HUES64 (cell line): ENCODE measurements at regions not wholly inside any gene's neighbourhood (a gene's known extent, or its start where the extent isn't known, plus 50 kb on each side); places are given as distances from the start of the nearest gene placed in this dataset.

Source experiments
- H3K27ac ChIP-seq: 2 replicates; pipeline ENCODE4 v1.7.0; 2013; ENCODE audit warnings: low read depth, low read length, inconsistent platforms
- H3K27me3 ChIP-seq: 2 replicates; pipeline ENCODE4 v1.6.1; 2013; ENCODE audit warnings: mild to moderate bottlenecking, low read length; ENCODE audit not compliant: insufficient read depth
- H3K36me3 ChIP-seq: 2 replicates; pipeline ENCODE4 v1.6.1; 2013; ENCODE audit warnings: mild to moderate bottlenecking, low read length; ENCODE audit not compliant: insufficient read depth
- H3K4me1 ChIP-seq: 2 replicates; pipeline ENCODE4 v1.6.1; 2013; ENCODE audit warnings: mild to moderate bottlenecking, low read length, moderate library complexity; ENCODE audit not compliant: insufficient read depth
- H3K4me3 ChIP-seq: 2 replicates; pipeline ENCODE4 v1.5.1; 2013; ENCODE audit warnings: mild to moderate bottlenecking, low read length, moderate library complexity
- H3K9ac ChIP-seq: 2 replicates; pipeline ENCODE4 v1.6.1; 2013; ENCODE audit warnings: mild to moderate bottlenecking, low read depth, low read length
- H3K9me3 ChIP-seq: 2 replicates; pipeline ENCODE4 v1.6.1; 2013; ENCODE audit warnings: low read depth, low read length; ENCODE audit not compliant: insufficient read depth
- WGBS: fragments of 150-250, 120-280 bp; methylation state at CpG from one replicate; pipeline ENCODE4 v1.1.7; 2013; ENCODE audit warnings: missing lambda C conversion rate; 5-methylcytosine and 5-hydroxymethylcytosine counted together

DNA sequence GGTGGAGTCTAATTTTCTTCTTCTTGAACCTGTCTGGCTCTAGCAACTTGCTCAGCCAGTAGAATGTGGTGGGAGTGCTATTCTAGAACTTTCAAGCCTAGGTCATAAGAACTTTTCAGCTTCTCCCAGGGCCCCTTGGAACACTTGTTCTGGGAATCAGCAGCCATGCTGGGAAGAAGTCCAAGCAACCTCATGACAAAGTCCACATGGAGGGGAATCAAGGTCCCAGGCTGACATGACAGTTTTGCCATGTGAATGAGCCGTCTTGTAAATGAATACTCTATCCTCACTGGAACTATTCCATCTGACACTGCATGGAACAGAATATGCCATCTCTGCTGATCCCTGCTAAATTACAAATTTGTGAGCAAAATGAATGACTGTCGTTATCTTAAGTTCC lies 214.2 kb upstream of the TBX3 start:
- H3K4me1 ChIP-seq, result peaks cover 8% of the 10 kb centered on the region
- no peak overlapping the region for H3K4me3 ChIP-seq
- H3K36me3 ChIP-seq, result no peaks in the 10 kb centered on the region
- H3K9ac ChIP-seq, result no peak overlapping the region
- 99% methylated on average over 2 of the region's 2 CpGs for WGBS
- no peaks in the 10 kb centered on the region for H3K27me3 ChIP-seq
- no peak overlapping the region for H3K27ac ChIP-seq
- no peaks in the 10 kb centered on the region for H3K9me3 ChIP-seq

- Histone ChIP-seq H3K36me3 (no peaks in the 10 kb centered on the region), H3K27me3 (no peaks in the 10 kb centered on the region), H3K4me1 (peaks cover 8% of the 10 kb centered on the region; the same call in 1 of the 2 replicates), H3K9me3 (no peaks in the 10 kb centered on the region), H3K27ac (no peak overlapping the region), H3K4me3 (no peak overlapping the region), H3K9ac (no peak overlapping the region)
- 66% methylated on average over 4 of the region's 5 CpGs for WGBS
Measured at GRCh38 chr12:114895827-114896226, 211.9 kb upstream of the TBX3 start.

- 98% methylated on average over 4 of the region's 4 CpGs for WGBS
- no peaks in the 10 kb centered on the region for H3K36me3 ChIP-seq
- no peak overlapping the region for H3K27ac ChIP-seq
- no peaks in the 10 kb centered on the region for H3K9me3 ChIP-seq
- H3K4me1 ChIP-seq, result peaks cover 8% of the 10 kb centered on the region; the same call in 1 of the 2 replicates
- no peak overlapping the region for H3K9ac ChIP-seq
- no peak overlapping the region for H3K4me3 ChIP-seq
- H3K27me3 ChIP-seq, result no peaks in the 10 kb centered on the region
Measured at GRCh38 chr12:114895081-114895480, 211.1 kb upstream of the TBX3 start.

- WGBS, result 95% methylated on average over 3 of the region's 3 CpGs
- H3K9me3 ChIP-seq, result no peaks in the 10 kb centered on the region
- H3K27ac ChIP-seq, result no peak overlapping the region
- no peak overlapping the region for H3K4me3 ChIP-seq
- H3K9ac ChIP-seq, result no peak overlapping the region
- H3K36me3 ChIP-seq, result no peaks in the 10 kb centered on the region
- H3K4me1 ChIP-seq, result peaks cover 8% of the 10 kb centered on the region; the same call in 1 of the 2 replicates
- H3K27me3 ChIP-seq, result no peaks in the 10 kb centered on the region
Measured at GRCh38 chr12:114894076-114894475, 210.1 kb upstream of the TBX3 start.

DNA sequence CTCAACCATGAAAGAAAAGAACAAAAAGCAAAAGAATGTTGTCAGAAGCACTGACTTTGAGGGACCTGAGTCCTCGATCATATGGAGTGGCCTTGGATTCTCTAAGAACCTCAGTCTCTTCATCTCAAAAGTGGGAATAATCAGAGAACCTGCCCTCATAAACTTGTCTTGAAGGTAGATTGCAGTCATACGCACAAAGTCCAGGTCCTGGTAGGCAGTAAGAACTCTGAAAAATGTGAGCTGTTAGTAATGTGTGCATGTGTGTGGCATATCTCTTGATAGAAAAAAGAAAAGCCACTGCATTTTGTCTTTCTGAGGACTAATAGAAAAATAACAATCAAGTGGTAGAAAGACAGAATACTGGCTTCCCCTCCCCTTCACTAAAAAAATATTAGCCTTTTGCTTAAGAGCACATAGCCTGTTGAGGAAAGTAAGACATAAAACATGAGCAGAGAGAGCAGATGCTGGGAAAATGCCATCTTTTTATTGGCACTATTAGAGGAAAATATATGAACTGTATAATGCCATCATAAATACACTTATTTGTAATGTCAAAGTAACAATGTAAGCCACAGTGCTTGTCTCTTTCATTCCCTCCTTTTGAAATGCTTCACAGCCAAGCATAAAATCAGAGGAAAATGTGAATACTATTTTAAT lies 205.1 kb upstream of the TBX3 start:
- no peaks in the 10 kb centered on the region for H3K36me3 ChIP-seq
- H3K4me1 ChIP-seq, result no peaks in the 10 kb centered on the region
- H3K27ac ChIP-seq, result no peak overlapping the region
- no peaks in the 10 kb centered on the region for H3K27me3 ChIP-seq
- H3K9ac ChIP-seq, result no peak overlapping the region
- H3K4me3 ChIP-seq, result no peak overlapping the region
- WGBS, result 97% methylated on average over 2 of the region's 2 CpGs
- no peaks in the 10 kb centered on the region for H3K9me3 ChIP-seq

DNA sequence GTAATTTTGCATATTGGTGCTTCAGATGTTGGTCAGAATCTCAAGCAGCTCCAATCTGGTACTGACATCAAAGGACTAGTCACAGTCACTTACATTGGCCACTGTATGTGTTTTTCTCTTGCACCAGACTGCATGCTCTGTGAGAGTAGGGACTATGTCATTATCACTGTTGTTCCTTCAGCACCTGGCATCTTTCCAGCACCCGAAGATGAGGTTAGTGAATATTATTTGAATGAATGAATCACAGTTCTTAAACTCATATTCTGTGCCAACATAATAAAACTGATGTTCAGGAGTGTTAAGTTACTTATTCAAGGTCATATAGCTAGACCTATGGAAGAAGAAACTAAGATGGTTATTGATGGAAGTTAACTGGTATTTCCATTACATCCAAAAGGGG lies 204.5 kb upstream of the TBX3 start:
- Histone ChIP-seq H3K27me3 (no peaks in the 10 kb centered on the region), H3K9me3 (no peaks in the 10 kb centered on the region), H3K4me1 (no peaks in the 10 kb centered on the region), H3K9ac (no peak overlapping the region), H3K36me3 (no peaks in the 10 kb centered on the region), H3K4me3 (no peak overlapping the region), H3K27ac (no peak overlapping the region)
- no CpG with 5 or more reads among the region's 1 CpG for WGBS

DNA sequence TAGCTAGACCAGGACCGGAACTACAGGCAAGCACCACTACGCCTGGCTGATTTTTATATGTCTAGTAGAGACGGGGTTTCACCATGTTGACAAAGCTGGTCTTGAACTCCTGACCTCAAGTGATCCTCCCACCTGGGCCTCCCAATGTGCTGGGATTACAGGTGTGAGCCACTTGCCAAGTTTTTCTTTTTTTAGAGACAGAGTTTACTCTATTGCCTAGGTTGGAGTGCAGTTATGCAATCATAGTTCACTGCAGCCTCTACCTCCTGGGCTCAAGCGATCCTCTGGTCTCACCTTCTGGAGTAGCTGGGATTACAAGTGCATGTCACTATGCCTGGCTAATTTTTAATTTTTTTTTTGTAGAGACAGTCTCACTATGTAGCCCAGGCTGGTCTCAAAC lies 201.5 kb upstream of the TBX3 start:
- Histone ChIP-seq H3K4me1 (no peaks in the 10 kb centered on the region), H3K27me3 (no peaks in the 10 kb centered on the region), H3K36me3 (no peaks in the 10 kb centered on the region), H3K4me3 (no peak overlapping the region), H3K27ac (no peak overlapping the region), H3K9ac (no peak overlapping the region), H3K9me3 (no peaks in the 10 kb centered on the region)
- 93% methylated on average over 4 of the region's 4 CpGs for WGBS

DNA sequence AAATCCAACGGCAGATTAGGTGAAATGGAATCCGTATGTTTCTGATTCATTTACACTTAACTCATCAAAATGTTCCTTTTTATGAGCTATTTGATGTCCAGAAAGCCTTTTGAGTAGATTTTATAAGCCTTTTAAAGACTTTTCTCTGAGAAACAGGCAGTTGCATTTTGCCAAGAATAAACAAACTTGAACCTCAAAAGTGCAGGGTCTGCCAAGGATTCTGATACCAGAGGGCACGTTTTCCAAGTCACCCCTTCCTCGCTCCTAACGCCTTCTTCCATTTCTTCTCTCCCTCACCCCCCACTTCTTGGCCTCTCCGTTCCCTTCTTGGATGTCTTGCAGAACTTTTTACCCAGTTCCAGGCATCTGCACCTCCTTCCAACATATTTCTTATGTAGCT lies 200.6 kb upstream of the TBX3 start:
- Histone ChIP-seq H3K4me3 (no peak overlapping the region), H3K9me3 (no peaks in the 10 kb centered on the region), H3K27ac (no peak overlapping the region), H3K9ac (no peak overlapping the region), H3K4me1 (no peaks in the 10 kb centered on the region), H3K36me3 (no peaks in the 10 kb centered on the region), H3K27me3 (no peaks in the 10 kb centered on the region)
- 96% methylated on average over 6 of the region's 6 CpGs for WGBS

- Histone ChIP-seq H3K9ac (no peak overlapping the region), H3K9me3 (no peaks in the 10 kb centered on the region), H3K36me3 (no peaks in the 10 kb centered on the region), H3K4me1 (no peaks in the 10 kb centered on the region), H3K27me3 (no peaks in the 10 kb centered on the region), H3K27ac (no peak overlapping the region), H3K4me3 (no peak overlapping the region)
- 90% methylated on average over 4 of the region's 4 CpGs for WGBS
Measured at GRCh38 chr12:114882083-114882482, 198.1 kb upstream of the TBX3 start.

DNA sequence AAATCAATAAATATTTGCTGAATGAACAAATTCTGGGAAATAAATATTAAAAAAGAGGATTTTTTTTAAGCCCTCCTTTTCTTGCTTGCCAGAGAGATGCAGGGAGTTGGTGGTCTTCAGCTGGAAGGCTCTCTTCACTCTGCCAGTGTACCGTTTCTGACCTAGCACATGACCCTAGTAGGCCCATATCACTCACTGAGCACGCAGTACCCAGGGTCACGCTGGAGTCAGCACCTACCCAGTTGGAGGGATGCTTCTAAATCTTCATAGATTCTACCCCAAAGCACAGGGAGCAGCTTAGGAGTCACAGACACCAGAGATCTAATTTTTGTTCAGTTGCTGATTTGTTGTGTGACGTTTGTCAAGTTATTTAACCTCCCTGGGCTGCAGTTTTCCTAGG lies 195.4 kb upstream of the TBX3 start:
- no peak overlapping the region for H3K9ac ChIP-seq
- H3K9me3 ChIP-seq, result no peaks in the 10 kb centered on the region
- no peak overlapping the region for H3K4me3 ChIP-seq
- WGBS, result 97% methylated on average over 4 of the region's 4 CpGs
- no peaks in the 10 kb centered on the region for H3K36me3 ChIP-seq
- H3K27me3 ChIP-seq, result no peaks in the 10 kb centered on the region
- no peaks in the 10 kb centered on the region for H3K4me1 ChIP-seq
- H3K27ac ChIP-seq, result no peak overlapping the region

DNA sequence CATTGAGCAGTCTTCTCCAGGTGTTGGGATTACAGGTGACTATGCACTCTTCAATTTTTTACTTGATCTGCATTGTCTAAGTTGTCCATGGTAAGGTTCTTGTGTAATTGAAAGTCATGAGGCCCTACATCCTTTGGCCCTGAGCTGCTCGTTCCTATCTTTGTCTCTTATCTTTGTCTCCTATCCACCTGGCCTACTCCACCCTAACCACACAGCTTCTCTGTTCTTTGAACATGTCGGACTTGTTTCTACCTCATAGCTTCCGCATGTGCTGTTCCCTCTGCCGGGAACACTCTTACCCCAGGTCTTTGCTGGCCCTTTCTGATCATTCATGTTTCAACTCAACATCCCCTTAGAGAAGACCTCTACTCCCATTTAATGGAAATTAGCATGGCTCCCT lies 194.8 kb upstream of the TBX3 start:
- H3K4me1 ChIP-seq, result no peaks in the 10 kb centered on the region
- H3K27me3 ChIP-seq, result no peaks in the 10 kb centered on the region
- no peaks in the 10 kb centered on the region for H3K9me3 ChIP-seq
- no peak overlapping the region for H3K4me3 ChIP-seq
- WGBS, result 96% methylated on average over 4 of the region's 4 CpGs
- no peak overlapping the region for H3K27ac ChIP-seq
- H3K9ac ChIP-seq, result no peak overlapping the region
- no peaks in the 10 kb centered on the region for H3K36me3 ChIP-seq
